Body of pancreas (tissue), 4 donors: ENCODE measurements at regions not wholly inside any gene's neighbourhood (a gene's known extent, or its start where the extent isn't known, plus 50 kb on each side); places are given as distances from the start of the nearest gene placed in this dataset.

Experiments used
- CTCF ChIP-seq, 7 experiments: fragments of 450-650 bp in 4 of 7; fragments of 200-600 bp in 3 of 7; sonication (generic) in 3 of 7; IDR thresholded peaks; one replicate each; pipeline ENCODE4 v1.5.1; 2016 to 2019; ENCODE audit warnings: antibody characterized with exemption in 7 of 7
- POLR2A ChIP-seq, 3 donors: fragments of 450-650 bp; IDR thresholded peaks; one replicate each; pipeline ENCODE4 v1.6.1; 2016; ENCODE audit warnings: antibody characterized with exemption in 3 of 3, mild to moderate bottlenecking in 2 of 3

GRCh38 chr22:26838471-26838825 is 181.1 kb downstream of the MIAT start:
- TF ChIP-seq POLR2A (IDR thresholded peaks at IDR 0.05) = no peak
- no peak for TF ChIP-seq CTCF (IDR thresholded peaks at IDR 0.05)
